SK-N-SH (cell line): ENCODE measurements at regions not wholly inside any gene's neighbourhood (a gene's known extent, or its start where the extent isn't known, plus 50 kb on each side); places are given as distances from the start of the nearest gene placed in this dataset.

ENCODE experiments used
- CTCF ChIA-PET: fragments of 300-600, 350-600 bp; formaldehyde crosslinking; extraction: SDS; loops from one replicate; lab custom pipeline; 2021; lab: Yijun Ruan, JAX
- POLR2A ChIA-PET: fragments of 350-600 bp; sonication (Branson Sonifier 250); formaldehyde crosslinking; extraction: SDS; loops from one replicate; lab custom pipeline; 2020; ENCODE audit warnings: antibody characterized with exemption, inconsistent platforms; lab: Yijun Ruan, JAX
- DNase-seq: peaks from one replicate; pipeline ENCODE4 v3.0.0; 2012
- H2AFZ ChIP-seq: fragments of 200-600 bp; sonication (generic); 2 replicates; pipeline ENCODE4 v1.8.1; 2016; ENCODE audit warnings: antibody characterized with exemption, mild to moderate bottlenecking, low read depth
- H3F3A ChIP-seq: fragments of 200-600 bp; sonication (generic); replicated peaks from 2 replicates; pipeline ENCODE3; 2016; ENCODE audit warnings: antibody characterized with exemption, mild to moderate bottlenecking; ENCODE audit not compliant: insufficient read depth
- H3K27ac ChIP-seq, 2 experiments: fragments of 200-500 bp in 1 of 2; fragments of 200-600 bp in 1 of 2; sonication (Bioruptor generic) in 1 of 2; sonication (generic), shearing (Covaris generic) in 1 of 2; 2 replicates each; pipeline versions ENCODE4 v1.5.1 to v1.6.1; 2014 to 2016; ENCODE audit warnings: low read depth in 2 of 2, inconsistent platforms in 1 of 2, low read length in 1 of 2, mild to moderate bottlenecking in 1 of 2, mixed read lengths in 1 of 2
- H3K27me3 ChIP-seq: fragments of 200-600 bp; sonication (generic), shearing (Covaris generic); 2 replicates; pipeline ENCODE4 v1.6.1; 2016; ENCODE audit warnings: mixed run types; ENCODE audit not compliant: insufficient read depth
- H3K36me3 ChIP-seq, 2 experiments: fragments of 200-500 bp in 1 of 2; fragments of 200-600 bp in 1 of 2; sonication (Bioruptor generic) in 1 of 2; sonication (generic) in 1 of 2; replicated peaks in 1 of 2; 2 replicates each; pipeline versions ENCODE3 to v1.5.1; 2014 to 2016; ENCODE audit warnings: low read length in 1 of 2, mild to moderate bottlenecking in 1 of 2; ENCODE audit not compliant: insufficient read depth in 2 of 2, control insufficient read depth in 1 of 2
- H3K4me1 ChIP-seq, 2 experiments: fragments of 200-500 bp in 1 of 2; fragments of 200-600 bp in 1 of 2; sonication (Bioruptor generic) in 1 of 2; sonication (generic), shearing (Covaris generic) in 1 of 2; 2 replicates each; pipeline versions ENCODE4 v1.5.1 to v1.6.1; 2014 to 2016; ENCODE audit warnings: low read depth in 1 of 2, low read length in 1 of 2, mixed run types in 1 of 2; ENCODE audit not compliant: insufficient read depth in 2 of 2, control insufficient read depth in 1 of 2
- H3K4me2 ChIP-seq: fragments of 200-600 bp; sonication (generic), shearing (Covaris generic); 2 replicates; pipeline ENCODE4 v1.6.1; 2017; ENCODE audit warnings: mixed run types
- H3K4me3 ChIP-seq, 2 experiments: fragments of 200-500 bp in 1 of 2; fragments of 200-600 bp in 1 of 2; sonication (Bioruptor generic) in 1 of 2; sonication (generic), shearing (Covaris generic) in 1 of 2; 2 replicates each; pipeline versions ENCODE4 v1.5.1 to v1.8.1; 2014 to 2016; ENCODE audit warnings: low read depth in 2 of 2, inconsistent platforms in 1 of 2, low read length in 1 of 2, mild to moderate bottlenecking in 1 of 2, mixed read lengths in 1 of 2, moderate library complexity in 1 of 2
- H3K79me2 ChIP-seq: fragments of 200-600 bp; sonication (generic); 2 replicates; pipeline ENCODE4 v1.8.1; 2017; ENCODE audit warnings: mild to moderate bottlenecking; ENCODE audit not compliant: insufficient read depth
- H3K9ac ChIP-seq: fragments of 200-600 bp; sonication (generic); 2 replicates; pipeline ENCODE4 v1.6.1; 2017; ENCODE audit warnings: mixed run types
- H3K9me2 ChIP-seq: fragments of 200-600 bp; sonication (generic); 2 replicates; pipeline ENCODE4 v1.6.1; 2017; ENCODE audit warnings: mixed run types
- H3K9me3 ChIP-seq: fragments of 200-600 bp; sonication (generic); 2 replicates; pipeline ENCODE4 v1.6.1; 2017; ENCODE audit warnings: mixed run types, mild to moderate bottlenecking, moderate library complexity
- H4K20me1 ChIP-seq: fragments of 200-600 bp; sonication (generic); 2 replicates; pipeline ENCODE4 v1.6.1; 2017; ENCODE audit warnings: mild to moderate bottlenecking, mixed run types; ENCODE audit not compliant: insufficient read depth
- CTCF ChIP-seq: fragments of 200-600 bp; sonication (generic); IDR thresholded peaks from 2 replicates; pipeline ENCODE4 v1.6.1; 2017; ENCODE audit warnings: antibody characterized with exemption, mild to moderate bottlenecking, moderate library complexity
- ELF1 ChIP-seq: IDR thresholded peaks from 2 replicates; pipeline ENCODE4 v1.4.0; 2012
- EP300 ChIP-seq, 2 experiments: IDR thresholded peaks; 2 replicates each; pipeline versions ENCODE4 v1.4.0 to v1.6.1; 2012; ENCODE audit warnings: borderline replicate concordance in 1 of 2, low read depth in 1 of 2, low read length in 1 of 2
- EZH2phosphoT487 ChIP-seq: fragments of 200-600 bp; sonication (generic); IDR thresholded peaks from 2 replicates; pipeline ENCODE4 v1.6.1; 2017; ENCODE audit warnings: low read depth, mixed run types, mild to moderate bottlenecking, antibody characterized with exemption, moderate library complexity, borderline replicate concordance
- FOXJ3 ChIP-seq: sonication (generic); formaldehyde crosslinking; IDR thresholded peaks from 2 replicates; pipeline ENCODE4 v1.5.1; 2020; ENCODE audit warnings: mild to moderate bottlenecking, missing genetic modification reagents
- FOXM1 ChIP-seq: IDR thresholded peaks from 2 replicates; pipeline ENCODE4 v1.4.0; 2012; ENCODE audit warnings: low read depth, mild to moderate bottlenecking
- GATA2 ChIP-seq: sonication (generic); formaldehyde crosslinking; IDR thresholded peaks from 2 replicates; pipeline ENCODE4 v1.5.0; 2020; ENCODE audit warnings: mild to moderate bottlenecking, missing genetic modification reagents
- IRF3 ChIP-seq: fragments of 150-350 bp; IDR thresholded peaks from 2 replicates; pipeline ENCODE4 v1.6.1; 2016; ENCODE audit warnings: mild to moderate bottlenecking, low read depth, low read length
- JUND ChIP-seq: IDR thresholded peaks from 2 replicates; pipeline ENCODE4 v1.4.0; 2012
- MEF2A ChIP-seq: IDR thresholded peaks from 2 replicates; pipeline ENCODE4 v1.4.0; 2012; ENCODE audit warnings: low read depth, borderline replicate concordance
- MXI1 ChIP-seq: IDR thresholded peaks from 2 replicates; pipeline ENCODE4 v1.6.1; 2012; ENCODE audit warnings: mild to moderate bottlenecking, low read depth, low read length, improper control_type of control experiment
- RCOR1 ChIP-seq: fragments of 150-350 bp; IDR thresholded peaks from 2 replicates; pipeline ENCODE4 v1.6.1; 2017; ENCODE audit warnings: antibody characterized with exemption, low read length
- SIN3A ChIP-seq: IDR thresholded peaks from 2 replicates; pipeline ENCODE4 v1.6.1; 2012; ENCODE audit warnings: low read depth, mild to moderate bottlenecking, low read length, moderate library complexity, borderline replicate concordance
- SMC3 ChIP-seq: IDR thresholded peaks from 2 replicates; pipeline ENCODE4 v1.6.1; 2012; ENCODE audit warnings: low read depth, low read length, improper control_type of control experiment
- USF1 ChIP-seq: IDR thresholded peaks from 2 replicates; pipeline ENCODE4 v1.4.0; 2012; ENCODE audit warnings: low read depth, borderline replicate concordance
- WGBS: methylation state at CpG from one replicate; pipeline ENCODE4 v1.1.6; 2017; ENCODE audit warnings: low lambda C conversion rate; 5-methylcytosine and 5-hydroxymethylcytosine counted together
- TF ChIP-seq, protein P1 (sequence below): IDR thresholded peaks from 2 replicates; pipeline ENCODE4 v1.4.0; 2012; ENCODE audit warnings: low read depth, borderline replicate concordance

DNA sequence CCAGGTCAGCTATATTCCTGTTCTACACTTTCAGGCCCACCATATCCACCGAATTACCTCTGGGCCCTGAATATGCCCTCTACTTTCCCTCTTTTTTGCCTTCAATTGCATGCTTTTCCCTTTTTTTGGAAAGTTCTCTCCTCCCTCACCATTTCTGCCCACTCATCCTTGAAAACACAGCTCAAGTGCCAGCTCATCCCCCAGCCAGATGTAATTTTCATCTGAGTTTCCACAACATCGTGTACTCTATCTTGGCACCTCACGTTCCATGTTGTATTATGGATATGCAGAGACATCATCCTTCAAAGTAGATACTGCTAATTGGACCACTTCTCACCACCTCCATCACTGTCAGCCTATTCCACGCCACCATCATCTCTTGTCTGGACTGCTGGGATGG, 129.8 kb upstream of the HSD17B12 start:
- Histone ChIP-seq H3K9me2 (no peaks in the 10 kb centered on the region), H3K27ac (no peak overlapping the region), H4K20me1 (no peaks in the 10 kb centered on the region), H3K79me2 (no peaks in the 10 kb centered on the region), H2AFZ (no peak overlapping the region), H3K4me2 (no peak overlapping the region), H3K9ac (no peak overlapping the region), H3F3A (no peaks in the 10 kb centered on the region), H3K4me3 (no peak overlapping the region), H3K36me3 (no peaks in the 10 kb centered on the region), H3K27me3 (peaks cover 4% of the 10 kb centered on the region; the same call in 1 of the 2 replicates), H3K4me1 (peaks cover 0 to 9% of the 10 kb centered on the region in 2 experiments; a peak in 1 of 4 replicates), H3K9me3 (no peaks in the 10 kb centered on the region)
- CTCF ChIA-PET: interaction anchor here (1.9 to 3.4 kb wide), 2 partner anchors 16 to 22 kb away, joined by 5 to 17 read pairs; no protein-coding TSS in a partner anchor
- DNase-seq: no peak
- POLR2A ChIA-PET: no interaction called here
- 57% methylated on average over 4 of the region's 4 CpGs for WGBS
- TF ChIP-seq USF1: no peak
- TF ChIP-seq EZH2phosphoT487: no peak

DNA sequence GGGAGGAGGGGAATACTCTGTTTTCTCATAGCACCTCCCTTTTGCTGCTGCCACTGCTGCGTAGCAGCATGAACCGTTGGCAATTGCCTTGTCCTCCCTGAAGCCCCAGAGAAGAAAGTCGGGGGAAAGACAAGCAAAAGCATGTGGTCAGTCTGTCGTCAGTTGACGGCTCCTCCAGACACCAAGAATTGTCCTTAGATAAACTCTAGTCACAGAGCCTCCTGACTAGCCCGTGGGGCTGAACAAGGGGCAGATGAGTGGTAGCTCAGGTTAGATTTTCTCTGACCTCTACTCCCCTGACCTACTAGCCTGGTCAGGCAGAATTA, 126.4 kb upstream of the HSD17B12 start:
- 54% methylated on average over 6 of the region's 6 CpGs for WGBS
- H3K9ac ChIP-seq: no peak overlapping the region
- H3K4me2 ChIP-seq: no peak overlapping the region
- no peaks in the 10 kb centered on the region for H3K9me3 ChIP-seq
- H3K9me2 ChIP-seq: no peaks in the 10 kb centered on the region
- TF ChIP-seq RCOR1 (no peak), CTCF (no peak), ELF1 (no peak), EZH2phosphoT487 (no peak), MXI1 (no peak), SIN3A (no peak), GATA2 (no peak), IRF3 (no peak), FOXM1 (no peak), FOXJ3 (CRISPR knock-in tag) (no peak), MEF2A (no peak), EP300 (IDR thresholded peaks at IDR 0.05; ENCODE audit: borderline replicate concordance in 1 of 2, low read depth in 1 of 2, low read length in 1 of 2) (no peak), JUND (no peak), SMC3 (no peak)
- TF ChIP-seq, protein P1, sequence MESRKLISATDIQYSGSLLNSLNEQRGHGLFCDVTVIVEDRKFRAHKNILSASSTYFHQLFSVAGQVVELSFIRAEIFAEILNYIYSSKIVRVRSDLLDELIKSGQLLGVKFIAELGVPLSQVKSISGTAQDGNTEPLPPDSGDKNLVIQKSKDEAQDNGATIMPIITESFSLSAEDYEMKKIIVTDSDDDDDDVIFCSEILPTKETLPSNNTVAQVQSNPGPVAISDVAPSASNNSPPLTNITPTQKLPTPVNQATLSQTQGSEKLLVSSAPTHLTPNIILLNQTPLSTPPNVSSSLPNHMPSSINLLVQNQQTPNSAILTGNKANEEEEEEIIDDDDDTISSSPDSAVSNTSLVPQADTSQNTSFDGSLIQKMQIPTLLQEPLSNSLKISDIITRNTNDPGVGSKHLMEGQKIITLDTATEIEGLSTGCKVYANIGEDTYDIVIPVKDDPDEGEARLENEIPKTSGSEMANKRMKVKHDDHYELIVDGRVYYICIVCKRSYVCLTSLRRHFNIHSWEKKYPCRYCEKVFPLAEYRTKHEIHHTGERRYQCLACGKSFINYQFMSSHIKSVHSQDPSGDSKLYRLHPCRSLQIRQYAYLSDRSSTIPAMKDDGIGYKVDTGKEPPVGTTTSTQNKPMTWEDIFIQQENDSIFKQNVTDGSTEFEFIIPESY: no peak
- no peak overlapping the region for H2AFZ ChIP-seq
- POLR2A ChIA-PET: no interaction called here
- peaks cover 18% of the 10 kb centered on the region; the same call in 1 of the 2 replicates for H3K27me3 ChIP-seq
- CTCF ChIA-PET: interaction anchor here (1.9 kb wide), 1 partner anchor 13 kb away, joined by 9 read pairs; no protein-coding TSS in a partner anchor
- H3K27ac ChIP-seq: no peak overlapping the region
- H4K20me1 ChIP-seq: no peaks in the 10 kb centered on the region
- H3K4me3 ChIP-seq: no peak overlapping the region
- H3F3A ChIP-seq: no peaks in the 10 kb centered on the region
- no peaks in the 10 kb centered on the region for H3K36me3 ChIP-seq
- peaks cover 0 to 2% of the 10 kb centered on the region in 2 experiments; a peak in 2 of 4 replicates for H3K4me1 ChIP-seq
- no peak for DNase-seq
- H3K79me2 ChIP-seq: no peaks in the 10 kb centered on the region
